ENCODE measurements at regions not wholly inside any gene's neighbourhood (a gene's known extent, or its start where the extent isn't known, plus 50 kb on each side); places are given as distances from the start of the nearest gene placed in this dataset.
"Not testable (repeated sequence)": the region's sequence is repeated elsewhere in the genome, so short reads cannot be mapped to it uniquely, and the experiment has no call there.

GRCh38 chr20:28602006-28602402 lies 2655.5 kb upstream of the DEFB115 start:
- H3K9me3 ChIP-seq; FAIRE-seq; DNase-seq (ENCODE audit: low read depth in 1 of 2, low spot score in 1 of 2); H3K4me1 ChIP-seq; ATAC-seq: not testable (repeated sequence)
- Histone ChIP-seq H3K4me2 (peak overlapping the region; percentile 82), H3K27ac (peak overlapping the region; percentile 80 to 92), H3K4me3 (peak overlapping the region; percentile 95)
- ChIA-PET CTCF (interaction anchor here (1.0 to 1.1 kb wide), 3 partner anchors 20 to 39 kb away, joined by 3 to 4 read pairs (median 3); no protein-coding TSS in a partner anchor), POLR2A (interaction anchor here (0.6 to 1.4 kb wide), 2 partner anchors 39 to 1775 kb away, joined by 3 to 27 read pairs; no protein-coding TSS in a partner anchor)
- 0% methylated on average over 7 of the region's 7 CpGs for WGBS (ENCODE audit: missing lambda C conversion rate)

- H3K4me2 ChIP-seq = peak overlapping the region; percentile 82
- FAIRE-seq, H3K4me1 ChIP-seq, H3K9me3 ChIP-seq: not testable (repeated sequence)
- peak; percentile 44 to 84; a peak in 4 of 5 replicates for TF ChIP-seq JUN (IDR thresholded peaks at IDR 0.05)
- TF ChIP-seq REST (IDR thresholded peaks at IDR 0.05) = peak; percentile 40; the same call in 1 of the 2 replicates
- TF ChIP-seq PHF8 (IDR thresholded peaks at IDR 0.05; ENCODE audit: borderline replicate concordance, low read depth) = peak; percentile 77; the same call in 1 of the 2 replicates
- peak; percentile 42 to 59 for TF ChIP-seq RAD21 (conservative IDR thresholded peaks at IDR 0.05 in 1 of 2, IDR thresholded peaks at IDR 0.05 in 1 of 2)
- TF ChIP-seq E2F6 (IDR thresholded peaks at IDR 0.05; ENCODE audit: borderline replicate concordance, low read depth) = peak; percentile 92
- TF ChIP-seq POLR2A (IDR thresholded peaks at IDR 0.05; ENCODE audit: low read length) = peak; percentile 40
- TF ChIP-seq MAX (IDR thresholded peaks at IDR 0.05) = peak; percentile 82
- peak; percentile 61 for TF ChIP-seq CTCF (IDR thresholded peaks at IDR 0.05)
- TF ChIP-seq GATA3 (IDR thresholded peaks at IDR 0.05; ENCODE audit: borderline replicate concordance) = 0 out of 2 replicates have a peak, but pooled peaks have one; percentile 19
- peak; percentile 63 for TF ChIP-seq SMC3 (IDR thresholded peaks at IDR 0.05)
- ChIA-PET POLR2A (interaction anchor here (0.6 to 1.4 kb wide), 5 partner anchors 8 to 1774 kb away, joined by 3 to 27 read pairs (median 3); no protein-coding TSS in a partner anchor), CTCF (interaction anchor here (1.0 to 1.1 kb wide), 3 partner anchors 21 to 40 kb away, joined by 3 to 4 read pairs (median 3); no protein-coding TSS in a partner anchor)
- H3K4me3 ChIP-seq = peak overlapping the region; percentile 95
- H3K27ac ChIP-seq = peak overlapping the region; percentile 80 to 92
- 2% methylated on average over 24 of the region's 71 CpGs for WGBS (ENCODE audit: missing lambda C conversion rate)
- ATAC-seq = peak; percentile 100
- peak; percentile 65 to 97 for DNase-seq (ENCODE audit: low read depth in 1 of 2, low spot score in 1 of 2)
Observed at GRCh38 chr20:28602403-28603217, 2654.9 kb upstream of the DEFB115 start.

GRCh38 chr20:28603218-28603577 lies 2654.3 kb upstream of the DEFB115 start:
- DNase-seq (ENCODE audit: low read depth in 1 of 2, low spot score in 1 of 2); FAIRE-seq; H3K4me1 ChIP-seq; H3K9me3 ChIP-seq: not testable (repeated sequence)
- POLR2A ChIA-PET = interaction anchor here (0.7 to 1.4 kb wide), 4 partner anchors 9 to 44 kb away, joined by 3 to 27 read pairs (median 4); no protein-coding TSS in a partner anchor
- H3K4me2 ChIP-seq = peak overlapping the region; percentile 59
- H3K4me3 ChIP-seq = peak overlapping the region; percentile 95
- ATAC-seq = peak in 1 of 2 experiments; percentile 8; a peak in 1 of 6 replicates
- WGBS (ENCODE audit: missing lambda C conversion rate) = 63% methylated on average over 17 of the region's 17 CpGs
- CTCF ChIA-PET = interaction anchor here (1.0 kb wide), 1 partner anchor 26 kb away, joined by 3 read pairs; no protein-coding TSS in a partner anchor
- H3K27ac ChIP-seq = peak overlapping the region; percentile 80 to 92
- 0 out of 2 replicates have a peak, but pooled peaks have one; percentile 3 for TF ChIP-seq REST (IDR thresholded peaks at IDR 0.05)
